Thymus (tissue), 11 donors: ENCODE measurements at regions not wholly inside any gene's neighbourhood (a gene's known extent, or its start where the extent isn't known, plus 50 kb on each side); places are given as distances from the start of the nearest gene placed in this dataset.

Experiments
- DNase-seq, 9 donors: peaks; one replicate each; pipeline ENCODE4 v3.0.0-alpha.2; 2013; ENCODE audit warnings: low spot score in 9 of 9, low read depth in 6 of 9, missing footprints in 1 of 9
- H3K27ac ChIP-seq, 2 donors: one replicate each; pipeline ENCODE4 v1.5.1; 2013; ENCODE audit warnings: control low read depth in 1 of 2, low read depth in 1 of 2, low read length in 1 of 2, mild to moderate bottlenecking in 1 of 2, moderate library complexity in 1 of 2
- H3K27me3 ChIP-seq, 2 donors: one replicate each; pipeline ENCODE4 v1.5.1; 2013; ENCODE audit warnings: low read length in 1 of 2; ENCODE audit not compliant: control insufficient read depth in 2 of 2, insufficient read depth in 1 of 2
- H3K36me3 ChIP-seq, 2 donors: one replicate each; pipeline ENCODE4 v1.5.1; 2013; ENCODE audit warnings: low read length in 1 of 2, mild to moderate bottlenecking in 1 of 2, moderate library complexity in 1 of 2; ENCODE audit not compliant: control insufficient read depth in 2 of 2, insufficient read depth in 2 of 2
- H3K4me1 ChIP-seq, 2 donors: one replicate each; pipeline ENCODE4 v1.5.1; 2013; ENCODE audit warnings: low read length in 2 of 2; ENCODE audit not compliant: control insufficient read depth in 2 of 2, insufficient read depth in 2 of 2
- H3K4me3 ChIP-seq, 2 donors: one replicate each; pipeline ENCODE4 v1.5.1; 2013; ENCODE audit warnings: low read length in 2 of 2, control low read depth in 1 of 2, mild to moderate bottlenecking in 1 of 2
- H3K9me3 ChIP-seq, 2 donors: one replicate each; pipeline ENCODE4 v1.5.1; 2013; ENCODE audit warnings: low read length in 1 of 2, mild to moderate bottlenecking in 1 of 2; ENCODE audit not compliant: control insufficient read depth in 2 of 2, insufficient read depth in 1 of 2
- WGBS: extraction: QIAGEN DNeasy Blood & Tissue Kit; methylation state at CpG from one replicate; pipeline ENCODE4 v1.1.7; 2013; 5-methylcytosine and 5-hydroxymethylcytosine counted together
- donor health status: healthy.

GRCh38 chr4:33625748-33626147, 2618.6 kb downstream of the ARAP2 start:
- Histone ChIP-seq H3K27me3 (no peaks in the 10 kb centered on the region), H3K4me1 (no peaks in the 10 kb centered on the region), H3K27ac (no peak overlapping the region), H3K36me3 (no peaks in the 10 kb centered on the region), H3K4me3 (no peak overlapping the region), H3K9me3 (no peaks in the 10 kb centered on the region)
- DNase-seq, result no peak

DNA sequence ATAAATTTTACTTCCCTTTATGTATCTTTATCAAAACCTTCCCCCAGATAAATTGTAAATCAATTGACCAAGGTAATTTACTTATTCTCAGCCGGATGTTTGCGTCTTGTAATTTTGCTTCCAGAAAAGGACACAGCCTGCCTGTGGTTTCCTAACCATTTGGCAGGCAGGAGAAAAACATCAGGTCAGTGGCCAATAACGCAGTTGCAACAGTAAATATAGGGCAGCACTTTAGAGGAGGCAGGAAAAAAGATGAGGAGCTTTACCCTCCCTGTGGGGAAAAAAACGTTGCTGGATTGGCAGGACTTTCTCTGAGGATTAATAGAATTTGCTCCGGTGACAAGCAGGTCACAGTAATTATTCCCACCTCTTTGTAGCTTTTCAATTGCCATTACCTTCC, 2618.1 kb downstream of the ARAP2 start:
- no peak for DNase-seq
- Histone ChIP-seq H3K36me3 (no peaks in the 10 kb centered on the region), H3K27me3 (no peaks in the 10 kb centered on the region), H3K4me3 (no peak overlapping the region), H3K4me1 (no peaks in the 10 kb centered on the region), H3K9me3 (no peaks in the 10 kb centered on the region), H3K27ac (no peak overlapping the region)
- 67% methylated on average over 5 of the region's 5 CpGs for WGBS

DNA sequence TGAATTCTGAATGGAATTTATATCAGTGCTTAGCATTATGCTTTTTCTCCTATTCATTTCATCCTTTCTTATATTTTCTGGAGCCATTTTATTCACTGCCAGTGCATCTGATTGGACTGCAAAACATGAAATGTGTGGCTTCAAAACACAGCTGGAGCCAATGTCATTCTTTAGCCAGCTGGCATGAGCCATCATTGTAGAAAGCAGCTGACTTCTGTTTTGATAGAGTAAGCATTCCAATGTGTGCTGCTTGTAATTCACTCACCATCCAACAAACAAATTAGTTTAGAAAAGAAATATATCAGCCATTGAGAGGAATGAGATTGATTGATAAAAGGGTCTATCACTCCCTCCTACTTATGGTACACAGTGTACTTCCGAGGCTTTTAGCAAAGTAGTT, 2616.0 kb downstream of the ARAP2 start:
- WGBS, result 93% methylated on average over 1 of the region's 1 CpG
- Histone ChIP-seq H3K36me3 (no peaks in the 10 kb centered on the region), H3K27me3 (no peaks in the 10 kb centered on the region), H3K27ac (no peak overlapping the region), H3K9me3 (no peaks in the 10 kb centered on the region), H3K4me1 (no peaks in the 10 kb centered on the region), H3K4me3 (no peak overlapping the region)
- no peak for DNase-seq

GRCh38 chr4:33649015-33649414, 2595.3 kb downstream of the ARAP2 start:
- 80% methylated on average over 2 of the region's 2 CpGs for WGBS
- no peaks in the 10 kb centered on the region for H3K9me3 ChIP-seq
- no peaks in the 10 kb centered on the region for H3K4me1 ChIP-seq
- no peak for DNase-seq
- no peaks in the 10 kb centered on the region for H3K36me3 ChIP-seq
- H3K4me3 ChIP-seq, result no peak overlapping the region
- no peaks in the 10 kb centered on the region for H3K27me3 ChIP-seq
- no peak overlapping the region for H3K27ac ChIP-seq

DNA sequence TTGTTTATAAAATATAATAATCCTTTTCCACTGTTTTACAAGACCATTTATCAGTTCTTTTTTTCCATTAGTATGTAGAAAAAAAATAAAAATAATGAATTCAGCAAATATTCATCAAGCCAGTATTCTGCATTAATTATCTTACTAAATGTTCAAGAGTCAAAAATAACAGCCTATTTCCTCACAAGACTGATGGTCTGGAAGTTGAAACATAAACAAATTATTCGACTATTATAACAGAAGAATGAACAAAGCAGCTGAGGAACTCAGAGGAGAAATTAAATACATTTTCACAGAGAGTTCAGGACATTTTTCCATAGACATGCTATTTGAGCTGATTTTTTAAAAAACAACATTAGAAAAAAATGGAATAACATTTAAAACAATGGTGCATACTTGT, 2594.8 kb downstream of the ARAP2 start:
- H3K4me3 ChIP-seq, result no peak overlapping the region
- DNase-seq, result no peak
- no peaks in the 10 kb centered on the region for H3K9me3 ChIP-seq
- 68% methylated on average over 1 of the region's 1 CpG for WGBS
- no peak overlapping the region for H3K27ac ChIP-seq
- no peaks in the 10 kb centered on the region for H3K36me3 ChIP-seq
- H3K27me3 ChIP-seq, result no peaks in the 10 kb centered on the region
- H3K4me1 ChIP-seq, result no peaks in the 10 kb centered on the region

GRCh38 chr4:33650036-33650435, 2594.3 kb downstream of the ARAP2 start:
- H3K36me3 ChIP-seq, result no peaks in the 10 kb centered on the region
- DNase-seq, result no peak
- 80% methylated on average over 2 of the region's 2 CpGs for WGBS
- no peaks in the 10 kb centered on the region for H3K27me3 ChIP-seq
- H3K4me3 ChIP-seq, result no peak overlapping the region
- H3K9me3 ChIP-seq, result no peaks in the 10 kb centered on the region
- no peak overlapping the region for H3K27ac ChIP-seq
- no peaks in the 10 kb centered on the region for H3K4me1 ChIP-seq

- Histone ChIP-seq H3K4me1 (no peaks in the 10 kb centered on the region), H3K27me3 (no peaks in the 10 kb centered on the region), H3K9me3 (no peaks in the 10 kb centered on the region), H3K4me3 (no peak overlapping the region), H3K36me3 (no peaks in the 10 kb centered on the region), H3K27ac (no peak overlapping the region)
- 95% methylated on average over 3 of the region's 3 CpGs for WGBS
- DNase-seq, result no peak
Observed at GRCh38 chr4:33658971-33659370, 2585.3 kb downstream of the ARAP2 start.

- no peaks in the 10 kb centered on the region for H3K4me1 ChIP-seq
Observed at GRCh38 chr4:33661636-33662035, 2582.7 kb downstream of the ARAP2 start.

GRCh38 chr4:33685939-33686338, 2558.4 kb downstream of the ARAP2 start:
- Histone ChIP-seq H3K27me3 (no peaks in the 10 kb centered on the region), H3K4me3 (no peak overlapping the region), H3K4me1 (no peaks in the 10 kb centered on the region), H3K27ac (no peak overlapping the region), H3K36me3 (no peaks in the 10 kb centered on the region), H3K9me3 (peaks cover 0 to 3% of the 10 kb centered on the region in 2 donors)
- 94% methylated on average over 1 of the region's 1 CpG for WGBS
- DNase-seq, result no peak

More at GRCh38 chr4:33661636-33662035, 2582.7 kb downstream of the ARAP2 start:
- Histone ChIP-seq H3K27me3 (no peaks in the 10 kb centered on the region), H3K9me3 (no peaks in the 10 kb centered on the region), H3K27ac (no peak overlapping the region), H3K36me3 (no peaks in the 10 kb centered on the region), H3K4me3 (no peak overlapping the region)
- no peak for DNase-seq

GRCh38 chr4:33696041-33696440, 2548.3 kb downstream of the ARAP2 start:
- peaks cover 0 to 4% of the 10 kb centered on the region in 2 donors for H3K9me3 ChIP-seq
- H3K27ac ChIP-seq, result no peak overlapping the region
- H3K4me3 ChIP-seq, result no peak overlapping the region
- H3K27me3 ChIP-seq, result no peaks in the 10 kb centered on the region
- no peak for DNase-seq
- H3K36me3 ChIP-seq, result no peaks in the 10 kb centered on the region
- H3K4me1 ChIP-seq, result no peaks in the 10 kb centered on the region
